Astrocyte (in vitro differentiated cells and primary cell): ENCODE measurements at regions not wholly inside any gene's neighbourhood (a gene's known extent, or its start where the extent isn't known, plus 50 kb on each side); places are given as distances from the start of the nearest gene placed in this dataset.

Experiments used
- CTCF ChIP-seq: IDR thresholded peaks from 2 replicates; pipeline ENCODE4 v1.5.1; 2011; ENCODE audit warnings: low read depth, mild to moderate bottlenecking, inconsistent platforms, low read length, moderate library complexity; ENCODE audit not compliant: insufficient read depth
- EZH2 ChIP-seq: IDR thresholded peaks from 2 replicates; pipeline ENCODE4 v1.6.1; 2012; ENCODE audit warnings: mild to moderate bottlenecking, low read length, inconsistent platforms; ENCODE audit not compliant: insufficient read depth

- TF ChIP-seq CTCF (no peak), EZH2 (no peak)
Observed at GRCh38 chr1:53381790-53382401, 54.0 kb upstream of the LRP8 start.
